DND-41 (cell line): ENCODE measurements at regions not wholly inside any gene's neighbourhood (a gene's known extent, or its start where the extent isn't known, plus 50 kb on each side); places are given as distances from the start of the nearest gene placed in this dataset.

Experiments used
- ATAC-seq: fragments of 200-7000 bp; cut with Tn5 transposase; 3 replicates; pipeline ENCODE4 v1.9.1; 2021; ENCODE audit warnings: low read depth; ENCODE audit not compliant: insufficient read depth
- DNase-seq: peaks from one replicate; pipeline ENCODE4 v3.0.0-alpha.2; 2020
- H2AFZ ChIP-seq: 2 replicates; pipeline ENCODE4 v1.6.0; 2012; ENCODE audit warnings: low read depth, low read length
- H3K27ac ChIP-seq: 2 replicates; pipeline ENCODE4 v1.5.1; 2012; ENCODE audit warnings: low read length, inconsistent platforms
- H3K27me3 ChIP-seq: fragments of 200-600 bp; sonication (generic); 2 replicates; pipeline ENCODE4 v1.6.0; 2012; ENCODE audit warnings: low read length, mild to moderate bottlenecking, inconsistent platforms; ENCODE audit not compliant: insufficient read depth, poor library complexity
- H3K36me3 ChIP-seq: 2 replicates; pipeline ENCODE4 v1.5.1; 2012; ENCODE audit warnings: low read length, inconsistent platforms; ENCODE audit not compliant: insufficient read depth
- H3K4me1 ChIP-seq: 2 replicates; pipeline ENCODE4 v1.5.1; 2012; ENCODE audit warnings: mild to moderate bottlenecking, low read length; ENCODE audit not compliant: insufficient read depth
- H3K4me2 ChIP-seq: 2 replicates; pipeline ENCODE4 v1.6.0; 2012; ENCODE audit warnings: mild to moderate bottlenecking, moderate library complexity, low read length, inconsistent platforms; ENCODE audit not compliant: insufficient read depth
- H3K4me3 ChIP-seq, 2 experiments: fragments of 200-600 bp in 1 of 2; shearing (Covaris generic) in 1 of 2; 2 replicates each; pipeline ENCODE4 v1.5.1; 2012 to 2016; ENCODE audit warnings: inconsistent platforms in 2 of 2, low read length in 2 of 2, mild to moderate bottlenecking in 2 of 2, low read depth in 1 of 2, moderate library complexity in 1 of 2
- H3K79me2 ChIP-seq: 2 replicates; pipeline ENCODE4 v1.6.0; 2012; ENCODE audit warnings: low read length, inconsistent platforms; ENCODE audit not compliant: insufficient read depth
- H3K9ac ChIP-seq: 2 replicates; pipeline ENCODE4 v1.6.0; 2012; ENCODE audit warnings: low read depth, mild to moderate bottlenecking, inconsistent platforms, low read length, moderate library complexity
- H3K9me3 ChIP-seq: 2 replicates; pipeline ENCODE4 v1.5.1; 2012; ENCODE audit warnings: low read length, moderate library complexity, mild to moderate bottlenecking, inconsistent platforms; ENCODE audit not compliant: insufficient read depth, severe bottlenecking
- H4K20me1 ChIP-seq: 2 replicates; pipeline ENCODE4 v1.6.0; 2012; ENCODE audit warnings: low read length; ENCODE audit not compliant: insufficient read depth
- EZH2 ChIP-seq: IDR thresholded peaks from 3 replicates; pipeline ENCODE4 v1.6.1; 2012; ENCODE audit warnings: borderline replicate concordance, low read depth, mild to moderate bottlenecking, moderate library complexity, low read length, inconsistent platforms; ENCODE audit not compliant: severe bottlenecking
- TF ChIP-seq, protein P1 (sequence below): IDR thresholded peaks from 2 replicates; pipeline ENCODE4 v1.5.1; 2012; ENCODE audit warnings: borderline replicate concordance, low read length, moderate library complexity, mild to moderate bottlenecking; ENCODE audit not compliant: poor library complexity, severe bottlenecking; ENCODE audit errors: extremely low read depth

DNA sequence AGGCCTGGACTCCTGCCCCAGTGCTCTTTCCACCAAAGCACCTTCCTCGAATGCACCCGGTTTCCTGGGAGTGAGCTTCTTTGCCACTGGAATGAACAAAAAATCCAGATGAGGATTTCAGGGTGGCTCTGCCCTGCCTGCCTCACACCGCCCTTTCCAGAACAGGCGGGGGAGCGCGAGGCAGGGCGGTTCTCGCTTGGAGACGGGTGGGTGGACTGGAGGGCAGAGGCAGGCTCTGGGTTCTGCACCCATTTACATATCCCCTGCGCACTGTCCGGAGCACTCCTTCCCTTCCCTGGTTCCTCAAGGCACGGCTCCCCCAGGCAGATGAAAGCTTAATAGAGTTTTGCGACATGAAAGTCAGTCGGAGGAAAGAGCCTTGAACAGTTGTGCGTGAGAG lies 69.7 kb upstream of the DLK1 start:
- H3K27ac ChIP-seq, result no peak overlapping the region
- DNase-seq, result no peak
- H2AFZ ChIP-seq, result no peak overlapping the region
- no peaks in the 10 kb centered on the region for H3K27me3 ChIP-seq
- H3K4me1 ChIP-seq, result no peaks in the 10 kb centered on the region
- H3K4me3 ChIP-seq, result no peak overlapping the region
- H3K36me3 ChIP-seq, result no peaks in the 10 kb centered on the region
- no peak overlapping the region for H3K9ac ChIP-seq
- no peaks in the 10 kb centered on the region for H3K79me2 ChIP-seq
- no peak overlapping the region for H3K4me2 ChIP-seq
- no peaks in the 10 kb centered on the region for H4K20me1 ChIP-seq
- no peaks in the 10 kb centered on the region for H3K9me3 ChIP-seq
- no peak for TF ChIP-seq EZH2
- TF ChIP-seq, protein P1, sequence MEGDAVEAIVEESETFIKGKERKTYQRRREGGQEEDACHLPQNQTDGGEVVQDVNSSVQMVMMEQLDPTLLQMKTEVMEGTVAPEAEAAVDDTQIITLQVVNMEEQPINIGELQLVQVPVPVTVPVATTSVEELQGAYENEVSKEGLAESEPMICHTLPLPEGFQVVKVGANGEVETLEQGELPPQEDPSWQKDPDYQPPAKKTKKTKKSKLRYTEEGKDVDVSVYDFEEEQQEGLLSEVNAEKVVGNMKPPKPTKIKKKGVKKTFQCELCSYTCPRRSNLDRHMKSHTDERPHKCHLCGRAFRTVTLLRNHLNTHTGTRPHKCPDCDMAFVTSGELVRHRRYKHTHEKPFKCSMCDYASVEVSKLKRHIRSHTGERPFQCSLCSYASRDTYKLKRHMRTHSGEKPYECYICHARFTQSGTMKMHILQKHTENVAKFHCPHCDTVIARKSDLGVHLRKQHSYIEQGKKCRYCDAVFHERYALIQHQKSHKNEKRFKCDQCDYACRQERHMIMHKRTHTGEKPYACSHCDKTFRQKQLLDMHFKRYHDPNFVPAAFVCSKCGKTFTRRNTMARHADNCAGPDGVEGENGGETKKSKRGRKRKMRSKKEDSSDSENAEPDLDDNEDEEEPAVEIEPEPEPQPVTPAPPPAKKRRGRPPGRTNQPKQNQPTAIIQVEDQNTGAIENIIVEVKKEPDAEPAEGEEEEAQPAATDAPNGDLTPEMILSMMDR, result no peak
- ATAC-seq, result no peak

DNA sequence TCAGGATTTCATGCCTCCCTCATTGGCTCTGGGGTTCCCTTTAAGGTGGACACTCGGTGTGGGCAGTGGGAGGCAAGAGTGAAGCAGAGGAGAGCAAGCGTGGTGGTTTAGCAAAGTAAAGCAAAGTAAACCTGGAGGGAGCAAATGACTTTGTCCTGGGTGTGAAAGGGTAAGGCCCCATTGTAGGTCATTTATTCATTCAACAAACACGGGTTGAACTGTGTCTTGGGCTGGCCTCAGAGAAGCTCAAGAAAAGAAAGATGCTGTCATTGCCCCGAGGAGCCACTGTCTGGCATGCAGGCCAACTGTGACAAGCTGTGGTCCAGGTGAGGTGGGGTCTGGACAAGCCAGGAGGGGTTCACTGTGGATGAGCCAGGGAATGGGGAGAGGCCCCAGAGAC lies 68.9 kb upstream of the DLK1 start:
- TF ChIP-seq, protein P1, result no peak
- TF ChIP-seq EZH2, result no peak
- Histone ChIP-seq H3K9ac (no peak overlapping the region), H3K27ac (no peak overlapping the region), H3K4me1 (no peaks in the 10 kb centered on the region), H3K4me2 (no peak overlapping the region), H3K79me2 (no peaks in the 10 kb centered on the region), H3K4me3 (no peak overlapping the region), H2AFZ (no peak overlapping the region), H3K9me3 (no peaks in the 10 kb centered on the region), H3K27me3 (no peaks in the 10 kb centered on the region), H3K36me3 (no peaks in the 10 kb centered on the region), H4K20me1 (no peaks in the 10 kb centered on the region)
- ATAC-seq (no peak), DNase-seq (no peak)

DNA sequence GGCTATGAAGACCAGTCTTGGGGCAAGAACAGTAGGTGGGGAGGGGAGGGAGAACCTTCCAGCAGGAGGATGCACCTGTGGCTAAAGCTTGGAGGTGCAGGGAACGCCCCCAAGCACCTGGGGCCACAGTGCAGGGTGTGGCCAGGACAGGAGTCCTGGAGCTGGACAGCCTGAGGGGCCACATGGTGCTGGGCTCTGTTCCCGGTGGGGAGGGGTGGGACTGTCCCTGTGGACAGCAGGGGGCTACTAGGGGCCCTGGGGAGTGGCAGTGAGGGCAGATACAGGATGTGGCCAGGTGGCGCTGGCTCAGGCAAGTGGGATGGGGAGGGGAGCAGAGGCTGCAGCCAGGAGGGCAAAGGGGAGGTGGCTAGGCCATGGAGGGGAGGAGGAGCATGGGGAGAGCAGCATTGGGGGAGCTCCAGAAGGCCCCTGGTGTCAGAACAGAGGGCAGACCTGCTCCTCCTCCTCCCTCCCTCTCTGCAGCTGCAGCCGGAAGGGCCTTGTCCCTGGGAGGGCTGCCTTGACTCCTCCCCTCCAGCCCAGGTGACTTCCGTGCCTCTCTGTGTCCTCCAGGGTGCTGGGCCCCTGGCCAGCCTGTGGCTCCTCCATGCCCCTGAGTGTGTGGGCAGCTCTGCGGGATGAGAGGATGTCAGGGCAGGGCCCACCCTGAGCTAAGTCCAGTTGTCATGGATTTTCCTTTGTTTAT lies 68.4 kb upstream of the DLK1 start:
- Histone ChIP-seq H3K79me2 (no peaks in the 10 kb centered on the region), H3K27ac (no peak overlapping the region), H3K9ac (no peak overlapping the region), H2AFZ (no peak overlapping the region), H4K20me1 (no peaks in the 10 kb centered on the region), H3K4me1 (no peaks in the 10 kb centered on the region), H3K36me3 (no peaks in the 10 kb centered on the region), H3K27me3 (no peaks in the 10 kb centered on the region), H3K9me3 (no peaks in the 10 kb centered on the region), H3K4me3 (no peak overlapping the region), H3K4me2 (no peak overlapping the region)
- TF ChIP-seq, protein P1, result no peak
- no peak for TF ChIP-seq EZH2
- DNase-seq (peak; percentile 32), ATAC-seq (peak; percentile 54)
